ENCODE measurements at regions not wholly inside any gene's neighbourhood (a gene's known extent, or its start where the extent isn't known, plus 50 kb on each side); places are given as distances from the start of the nearest gene placed in this dataset.

DNA sequence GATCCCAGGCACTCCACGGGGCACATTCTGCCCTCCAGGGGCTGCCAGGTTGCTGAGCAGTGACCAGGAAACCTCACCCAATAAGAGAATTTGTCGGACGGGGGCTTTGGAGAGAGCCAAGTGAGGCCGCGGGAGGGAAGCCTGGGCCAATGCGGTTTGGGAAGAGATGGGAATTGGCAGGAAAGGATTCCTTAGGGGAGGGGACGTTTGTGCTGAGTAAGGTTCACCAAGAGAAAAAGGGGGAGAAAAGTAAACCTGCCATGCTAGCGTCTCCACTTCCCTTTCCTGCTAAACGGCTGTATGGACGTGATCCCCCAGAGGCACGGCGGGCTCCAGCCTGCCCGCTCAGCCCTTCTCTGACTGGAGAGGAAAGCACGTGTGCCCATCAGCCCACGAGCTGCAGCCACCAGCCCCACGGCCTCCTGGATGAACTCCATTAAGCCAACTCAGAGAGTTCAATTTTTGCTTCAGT, 194.4 kb upstream of the ID2 start:
- TF ChIP-seq, protein P1, sequence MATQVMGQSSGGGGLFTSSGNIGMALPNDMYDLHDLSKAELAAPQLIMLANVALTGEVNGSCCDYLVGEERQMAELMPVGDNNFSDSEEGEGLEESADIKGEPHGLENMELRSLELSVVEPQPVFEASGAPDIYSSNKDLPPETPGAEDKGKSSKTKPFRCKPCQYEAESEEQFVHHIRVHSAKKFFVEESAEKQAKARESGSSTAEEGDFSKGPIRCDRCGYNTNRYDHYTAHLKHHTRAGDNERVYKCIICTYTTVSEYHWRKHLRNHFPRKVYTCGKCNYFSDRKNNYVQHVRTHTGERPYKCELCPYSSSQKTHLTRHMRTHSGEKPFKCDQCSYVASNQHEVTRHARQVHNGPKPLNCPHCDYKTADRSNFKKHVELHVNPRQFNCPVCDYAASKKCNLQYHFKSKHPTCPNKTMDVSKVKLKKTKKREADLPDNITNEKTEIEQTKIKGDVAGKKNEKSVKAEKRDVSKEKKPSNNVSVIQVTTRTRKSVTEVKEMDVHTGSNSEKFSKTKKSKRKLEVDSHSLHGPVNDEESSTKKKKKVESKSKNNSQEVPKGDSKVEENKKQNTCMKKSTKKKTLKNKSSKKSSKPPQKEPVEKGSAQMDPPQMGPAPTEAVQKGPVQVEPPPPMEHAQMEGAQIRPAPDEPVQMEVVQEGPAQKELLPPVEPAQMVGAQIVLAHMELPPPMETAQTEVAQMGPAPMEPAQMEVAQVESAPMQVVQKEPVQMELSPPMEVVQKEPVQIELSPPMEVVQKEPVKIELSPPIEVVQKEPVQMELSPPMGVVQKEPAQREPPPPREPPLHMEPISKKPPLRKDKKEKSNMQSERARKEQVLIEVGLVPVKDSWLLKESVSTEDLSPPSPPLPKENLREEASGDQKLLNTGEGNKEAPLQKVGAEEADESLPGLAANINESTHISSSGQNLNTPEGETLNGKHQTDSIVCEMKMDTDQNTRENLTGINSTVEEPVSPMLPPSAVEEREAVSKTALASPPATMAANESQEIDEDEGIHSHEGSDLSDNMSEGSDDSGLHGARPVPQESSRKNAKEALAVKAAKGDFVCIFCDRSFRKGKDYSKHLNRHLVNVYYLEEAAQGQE (IDR thresholded peaks at IDR 0.05; ENCODE audit: insufficient read depth in 1 of 2, low read depth in 2 of 2, low read length in 2 of 2) = no peak
- TF ChIP-seq FOXP2 (optimal IDR thresholded peaks at IDR 0.05; ENCODE audit: borderline replicate concordance, extremely low read depth, extremely low read length, insufficient read depth) = no peak

DNA sequence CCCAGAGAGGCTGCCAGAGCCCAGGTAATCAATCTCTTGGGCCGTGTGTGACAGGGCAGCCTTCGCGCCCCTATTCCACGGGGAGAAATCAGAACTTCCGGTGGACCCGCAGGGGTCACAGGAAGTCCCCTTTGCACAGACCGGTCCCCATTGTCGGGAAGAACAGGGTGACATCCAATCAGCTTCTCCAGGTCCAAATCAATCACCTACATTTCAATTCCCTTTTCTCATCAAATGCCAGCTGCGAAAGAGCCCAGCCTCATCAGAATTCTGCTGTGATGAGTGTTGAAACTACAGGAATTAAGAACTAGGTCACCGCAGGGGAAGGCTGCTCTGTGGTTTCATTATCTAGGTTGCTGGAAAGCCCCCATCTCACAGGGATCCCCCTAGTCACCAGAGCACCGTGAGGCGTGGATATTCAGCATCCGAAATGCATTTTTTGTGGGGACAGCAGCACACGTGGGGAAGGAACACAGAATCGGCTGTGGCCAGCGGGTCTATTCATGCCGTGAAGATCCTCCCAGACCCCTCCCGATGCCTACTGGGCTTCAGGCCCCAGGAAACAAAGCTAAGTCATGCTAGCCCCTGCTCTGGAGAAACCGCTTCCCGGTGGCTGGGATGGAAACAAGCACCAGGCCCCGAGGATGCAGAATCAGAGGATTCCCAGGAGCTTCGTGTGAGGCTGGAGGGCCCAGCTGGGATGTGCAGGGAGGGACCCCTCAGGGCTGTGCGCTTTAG, 193.7 kb upstream of the ID2 start:
- TF ChIP-seq SIN3A (IDR thresholded peaks at IDR 0.05; ENCODE audit: borderline replicate concordance, insufficient read depth, low read length) (no peak), FOXP2 (optimal IDR thresholded peaks at IDR 0.05; ENCODE audit: borderline replicate concordance, extremely low read depth, extremely low read length, insufficient read depth) (no peak), TAF1 (IDR thresholded peaks at IDR 0.05; ENCODE audit: borderline replicate concordance, insufficient read depth, low read length) (no peak), POLR2AphosphoS5 (IDR thresholded peaks at IDR 0.05; ENCODE audit: low read depth, low read length) (no peak)
- TF ChIP-seq, protein P1 (IDR thresholded peaks at IDR 0.05; ENCODE audit: insufficient read depth in 1 of 2, low read depth in 2 of 2, low read length in 2 of 2) = no peak

DNA sequence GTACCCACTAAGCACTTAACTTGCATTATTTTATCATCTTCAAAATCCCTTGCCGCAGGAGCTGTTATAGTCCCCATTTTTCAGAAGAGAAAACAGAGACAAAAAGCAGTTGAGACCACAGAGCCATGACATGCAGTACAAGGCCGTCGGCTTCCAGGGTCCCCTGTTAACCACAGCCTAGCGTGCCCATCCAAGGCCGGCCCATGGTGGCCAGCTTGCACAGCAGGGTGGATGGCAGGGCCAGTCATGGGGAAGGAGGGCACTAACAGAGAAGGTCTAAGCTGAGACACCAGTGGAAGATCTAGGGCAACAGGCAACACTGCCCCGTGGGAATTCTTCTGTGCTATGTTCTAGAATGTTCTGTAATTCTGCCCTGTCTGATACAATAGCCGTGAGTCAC, 192.6 kb upstream of the ID2 start:
- TF ChIP-seq, protein P1 (IDR thresholded peaks at IDR 0.05; ENCODE audit: insufficient read depth in 1 of 2, low read depth in 2 of 2, low read length in 2 of 2) = no peak
- TF ChIP-seq POLR2AphosphoS5 (IDR thresholded peaks at IDR 0.05; ENCODE audit: low read depth, low read length) = no peak

DNA sequence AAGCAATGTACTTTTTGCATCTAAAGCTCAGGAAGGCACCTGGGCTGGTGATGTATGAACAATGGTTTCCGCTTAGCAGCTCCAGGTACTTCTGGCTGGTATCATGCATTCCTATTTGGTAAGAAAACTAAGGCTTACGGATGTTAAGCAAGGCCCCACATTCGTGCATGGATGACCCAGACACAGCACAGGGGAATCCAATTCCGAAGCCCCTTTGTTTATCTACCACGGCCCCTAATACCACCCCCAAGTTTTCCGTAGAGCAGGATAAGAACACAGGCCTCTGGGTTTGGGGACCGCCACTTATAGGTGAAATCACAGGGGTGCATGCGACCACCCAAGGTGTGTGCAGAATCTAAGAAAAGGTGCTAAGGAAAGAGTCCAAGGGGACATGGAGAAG, 192.1 kb upstream of the ID2 start:
- TF ChIP-seq, protein P1 (IDR thresholded peaks at IDR 0.05; ENCODE audit: insufficient read depth in 1 of 2, low read depth in 2 of 2, low read length in 2 of 2) = no peak
- TF ChIP-seq TAF1 (IDR thresholded peaks at IDR 0.05; ENCODE audit: borderline replicate concordance, insufficient read depth, low read length) (no peak), POLR2AphosphoS5 (IDR thresholded peaks at IDR 0.05; ENCODE audit: low read depth, low read length) (no peak), FOXP2 (optimal IDR thresholded peaks at IDR 0.05; ENCODE audit: borderline replicate concordance, extremely low read depth, extremely low read length, insufficient read depth) (no peak), SIN3A (IDR thresholded peaks at IDR 0.05; ENCODE audit: borderline replicate concordance, insufficient read depth, low read length) (no peak)

DNA sequence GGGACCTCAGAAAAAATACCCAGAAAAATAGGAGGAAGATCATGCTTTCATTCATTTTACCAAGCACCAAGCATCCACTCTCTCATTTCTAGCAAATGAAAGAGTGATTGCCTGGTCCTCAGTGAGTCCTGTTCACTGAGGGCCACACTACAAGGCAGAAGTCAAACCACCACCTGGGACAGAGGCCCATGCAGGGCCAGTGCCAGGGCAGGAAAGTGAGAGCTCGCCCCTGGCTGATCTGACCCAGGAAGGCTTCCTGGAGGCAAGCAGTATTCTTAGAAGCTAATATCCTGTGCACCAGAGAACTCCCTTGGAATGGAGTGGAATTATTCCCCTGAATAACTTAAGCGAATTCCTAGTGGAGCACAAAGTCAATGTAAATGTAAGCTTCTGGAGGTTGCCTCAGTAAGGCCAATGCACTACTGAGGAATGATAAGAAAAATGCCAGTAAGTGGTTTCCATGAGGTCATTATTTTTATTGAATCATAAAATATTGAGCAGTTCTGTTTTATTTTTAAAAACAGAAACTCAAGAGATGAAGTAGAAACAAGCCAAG, 191.6 kb upstream of the ID2 start:
- TF ChIP-seq, protein P1 (IDR thresholded peaks at IDR 0.05; ENCODE audit: insufficient read depth in 1 of 2, low read depth in 2 of 2, low read length in 2 of 2) = no peak
- TF ChIP-seq FOXP2 (optimal IDR thresholded peaks at IDR 0.05; ENCODE audit: borderline replicate concordance, extremely low read depth, extremely low read length, insufficient read depth) (no peak), POLR2AphosphoS5 (IDR thresholded peaks at IDR 0.05; ENCODE audit: low read depth, low read length) (no peak), TAF1 (IDR thresholded peaks at IDR 0.05; ENCODE audit: borderline replicate concordance, insufficient read depth, low read length) (no peak), SIN3A (IDR thresholded peaks at IDR 0.05; ENCODE audit: borderline replicate concordance, insufficient read depth, low read length) (no peak)
